ENCODE measurements at regions not wholly inside any gene's neighbourhood (a gene's known extent, or its start where the extent isn't known, plus 50 kb on each side); places are given as distances from the start of the nearest gene placed in this dataset.
A peak's percentile ranks its signal among the peaks of the same experiment; 100 is the strongest.

GRCh38 chr9:16205455-16205854 is 652.6 kb downstream of the CCDC171 start:
- no peak overlapping the region for H2AFZ ChIP-seq (ENCODE audit: low read depth, low read length)
- no peak overlapping the region for H3K27ac ChIP-seq (ENCODE audit: low read length)
- H4K20me1 ChIP-seq (ENCODE audit: insufficient read depth, low read length), result no peaks in the 10 kb centered on the region
- no peak overlapping the region for H3K9ac ChIP-seq (ENCODE audit: low read length)
- H3K4me1 ChIP-seq (ENCODE audit: low read length), result no peaks in the 10 kb centered on the region
- H3K9me3 ChIP-seq (ENCODE audit: insufficient read depth, low read length), result no peaks in the 10 kb centered on the region
- H3K27me3 ChIP-seq (ENCODE audit: low read depth, low read length), result no peaks in the 10 kb centered on the region
- no peaks in the 10 kb centered on the region for H3K79me2 ChIP-seq (ENCODE audit: low read length)
- H3K4me2 ChIP-seq (ENCODE audit: low read length), result no peak overlapping the region
- H3K4me3 ChIP-seq (ENCODE audit: low read length), result no peak overlapping the region
- H3K36me3 ChIP-seq (replicated peaks; ENCODE audit: low read depth, low read length), result no peaks in the 10 kb centered on the region
- TF ChIP-seq EZH2phosphoT487 (IDR thresholded peaks at IDR 0.05; ENCODE audit: low read depth) (no peak), CTCF (IDR thresholded peaks at IDR 0.05; ENCODE audit: low read depth, low read length) (no peak)

DNA sequence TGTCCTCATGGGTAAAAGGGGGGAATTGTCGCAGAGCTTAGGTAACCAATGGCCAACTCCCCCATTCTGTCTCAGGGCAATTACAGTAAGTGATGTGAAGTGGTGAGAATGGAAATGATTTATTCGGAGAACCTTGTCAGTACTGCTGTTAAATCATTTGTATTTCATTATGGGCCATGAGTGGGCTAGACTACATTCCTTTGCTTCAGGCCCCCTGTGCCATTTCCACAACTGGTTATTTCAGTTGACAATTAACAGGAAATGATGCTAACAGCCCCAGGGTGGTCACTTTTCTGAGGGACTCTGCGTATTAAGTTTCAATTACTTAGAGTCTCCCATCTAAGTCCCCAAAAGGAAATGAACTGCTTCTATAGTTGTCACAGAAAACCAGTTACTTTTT is 653.7 kb downstream of the CCDC171 start:
- H3K27ac ChIP-seq (ENCODE audit: low read length), result no peak overlapping the region
- H3K4me3 ChIP-seq (ENCODE audit: low read length), result no peak overlapping the region
- H3K27me3 ChIP-seq (ENCODE audit: low read depth, low read length), result no peaks in the 10 kb centered on the region
- H2AFZ ChIP-seq (ENCODE audit: low read depth, low read length), result no peak overlapping the region
- no peaks in the 10 kb centered on the region for H3K79me2 ChIP-seq (ENCODE audit: low read length)
- no peaks in the 10 kb centered on the region for H3K36me3 ChIP-seq (replicated peaks; ENCODE audit: low read depth, low read length)
- no peaks in the 10 kb centered on the region for H3K9me3 ChIP-seq (ENCODE audit: insufficient read depth, low read length)
- no peaks in the 10 kb centered on the region for H3K4me1 ChIP-seq (ENCODE audit: low read length)
- H4K20me1 ChIP-seq (ENCODE audit: insufficient read depth, low read length), result no peaks in the 10 kb centered on the region
- no peak for TF ChIP-seq EZH2phosphoT487 (IDR thresholded peaks at IDR 0.05; ENCODE audit: low read depth)
- TF ChIP-seq CTCF (IDR thresholded peaks at IDR 0.05; ENCODE audit: low read depth, low read length), result no peak
- no peak overlapping the region for H3K4me2 ChIP-seq (ENCODE audit: low read length)
- no peak overlapping the region for H3K9ac ChIP-seq (ENCODE audit: low read length)

DNA sequence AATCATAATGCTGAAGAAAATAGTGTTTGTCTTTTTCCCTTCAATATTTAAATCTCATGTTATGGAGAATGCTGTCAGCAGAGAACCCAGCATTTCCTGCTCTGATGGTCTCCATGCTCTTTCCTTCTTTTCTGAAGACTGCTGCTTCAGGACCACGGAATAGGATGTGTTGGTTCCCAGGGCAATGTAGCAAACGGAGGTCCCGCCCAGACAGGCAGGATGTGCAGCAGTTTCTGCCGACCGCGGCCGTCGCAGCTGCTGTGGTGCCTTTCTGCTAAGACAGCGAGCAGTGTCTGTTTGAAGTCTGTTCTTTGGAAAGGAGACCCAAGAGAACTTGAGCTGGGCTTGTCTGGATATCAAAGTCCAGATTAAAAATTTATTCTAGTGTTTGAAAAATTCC is 654.3 kb downstream of the CCDC171 start:
- no peaks in the 10 kb centered on the region for H3K9me3 ChIP-seq (ENCODE audit: insufficient read depth, low read length)
- H3K4me2 ChIP-seq (ENCODE audit: low read length), result peak overlapping the region; percentile 14; the same call in 1 of the 2 replicates
- H3K79me2 ChIP-seq (ENCODE audit: low read length), result no peaks in the 10 kb centered on the region
- H3K4me1 ChIP-seq (ENCODE audit: low read length), result no peaks in the 10 kb centered on the region
- H3K27ac ChIP-seq (ENCODE audit: low read length), result no peak overlapping the region
- no peaks in the 10 kb centered on the region for H3K36me3 ChIP-seq (replicated peaks; ENCODE audit: low read depth, low read length)
- H3K4me3 ChIP-seq (ENCODE audit: low read length), result no peak overlapping the region
- no peaks in the 10 kb centered on the region for H3K27me3 ChIP-seq (ENCODE audit: low read depth, low read length)
- H4K20me1 ChIP-seq (ENCODE audit: insufficient read depth, low read length), result no peaks in the 10 kb centered on the region
- no peak overlapping the region for H3K9ac ChIP-seq (ENCODE audit: low read length)
- TF ChIP-seq EZH2phosphoT487 (IDR thresholded peaks at IDR 0.05; ENCODE audit: low read depth), result no peak
- no peak for TF ChIP-seq CTCF (IDR thresholded peaks at IDR 0.05; ENCODE audit: low read depth, low read length)
- H2AFZ ChIP-seq (ENCODE audit: low read depth, low read length), result no peak overlapping the region

- H4K20me1 ChIP-seq (ENCODE audit: insufficient read depth, low read length), result no peaks in the 10 kb centered on the region
- no peaks in the 10 kb centered on the region for H3K36me3 ChIP-seq (replicated peaks; ENCODE audit: low read depth, low read length)
- H3K4me3 ChIP-seq (ENCODE audit: low read length), result no peak overlapping the region
- no peak overlapping the region for H3K9ac ChIP-seq (ENCODE audit: low read length)
- H3K79me2 ChIP-seq (ENCODE audit: low read length), result no peaks in the 10 kb centered on the region
- H3K4me2 ChIP-seq (ENCODE audit: low read length), result no peak overlapping the region
- H3K9me3 ChIP-seq (ENCODE audit: insufficient read depth, low read length), result no peaks in the 10 kb centered on the region
- H2AFZ ChIP-seq (ENCODE audit: low read depth, low read length), result no peak overlapping the region
- H3K27ac ChIP-seq (ENCODE audit: low read length), result no peak overlapping the region
- no peaks in the 10 kb centered on the region for H3K27me3 ChIP-seq (ENCODE audit: low read depth, low read length)
- H3K4me1 ChIP-seq (ENCODE audit: low read length), result no peaks in the 10 kb centered on the region
- TF ChIP-seq CTCF (IDR thresholded peaks at IDR 0.05; ENCODE audit: low read depth, low read length), result no peak
- TF ChIP-seq EZH2phosphoT487 (IDR thresholded peaks at IDR 0.05; ENCODE audit: low read depth), result no peak
Observed at GRCh38 chr9:16210440-16210839, 657.6 kb downstream of the CCDC171 start.

Measured in OCI-LY3 (cell line).